SK-N-SH (cell line): ENCODE measurements at regions not wholly inside any gene's neighbourhood (a gene's known extent, or its start where the extent isn't known, plus 50 kb on each side); places are given as distances from the start of the nearest gene placed in this dataset.

Experiments used
- small RNA-seq, 7 experiments: library from RNA; depleted of rRNA; stranded (forward); fragments of <200 nt; gene quantifications; one replicate each; pipeline ENCODE3, GENCODE V24; 2012

Small RNA genes in the stretch of these regions (small RNA-seq; reads per million reads assigned to genes)
- gene AP002963.1: 0 reads per million in 7 experiments
- gene RNA5SP350: 0 reads per million in 7 experiments
